BJ (cell line): ENCODE measurements at regions not wholly inside any gene's neighbourhood (a gene's known extent, or its start where the extent isn't known, plus 50 kb on each side); places are given as distances from the start of the nearest gene placed in this dataset.

Source experiments
- CTCF ChIA-PET: fragments of 350-600 bp; formaldehyde crosslinking; extraction: SDS; loops from one replicate; lab custom pipeline; 2021; ENCODE audit warnings: antibody characterized with exemption, inconsistent platforms; lab: Yijun Ruan, JAX
- POLR2A ChIA-PET: fragments of 300-600 bp; sonication (Branson Sonifier 250); formaldehyde crosslinking; extraction: SDS; loops from one replicate; lab custom pipeline; 2021; ENCODE audit warnings: antibody characterized with exemption; lab: Charles Lee
- DNase-seq: peaks from one replicate; pipeline ENCODE4 v3.0.0-alpha.2; 2011; ENCODE audit warnings: low read depth
- H3K27me3 ChIP-seq: 2 replicates; pipeline ENCODE4 v1.6.0; 2011; ENCODE audit warnings: low read length; ENCODE audit not compliant: control insufficient read depth, insufficient read depth
- H3K36me3 ChIP-seq: 2 replicates; pipeline ENCODE4 v1.5.1; 2011; ENCODE audit warnings: low read length; ENCODE audit not compliant: control insufficient read depth, insufficient read depth
- H3K4me3 ChIP-seq: 2 replicates; pipeline ENCODE4 v1.5.1; 2011; ENCODE audit warnings: low read depth, mild to moderate bottlenecking, control low read depth, low read length
- CTCF ChIP-seq: IDR thresholded peaks from 2 replicates; pipeline ENCODE4 v1.5.1; 2011; ENCODE audit warnings: low read depth, mild to moderate bottlenecking, control low read depth, inconsistent platforms, low read length, moderate library complexity; ENCODE audit not compliant: insufficient read depth

- DNase-seq = no peak
- TF ChIP-seq CTCF = no peak
- no peaks in the 10 kb centered on the region for H3K27me3 ChIP-seq
- ChIA-PET POLR2A (no interaction called here), CTCF (no interaction called here)
- H3K4me3 ChIP-seq = no peak overlapping the region
- H3K36me3 ChIP-seq = no peaks in the 10 kb centered on the region
Observed at GRCh38 chr11:97537407-97538150, 1147.8 kb downstream of the JRKL start.

GRCh38 chr11:97544431-97544830 is 1154.6 kb downstream of the JRKL start:
- POLR2A ChIA-PET = no interaction called here
- TF ChIP-seq CTCF = no peak
- no peak overlapping the region for H3K4me3 ChIP-seq
- no peaks in the 10 kb centered on the region for H3K27me3 ChIP-seq
- DNase-seq = no peak
- CTCF ChIA-PET = no interaction called here
- no peaks in the 10 kb centered on the region for H3K36me3 ChIP-seq

- Histone ChIP-seq H3K4me3 (no peak overlapping the region), H3K36me3 (no peaks in the 10 kb centered on the region), H3K27me3 (no peaks in the 10 kb centered on the region)
- ChIA-PET CTCF (no interaction called here), POLR2A (no interaction called here)
- TF ChIP-seq CTCF = no peak
- DNase-seq = no peak
Observed at GRCh38 chr11:97548280-97548679, 1158.5 kb downstream of the JRKL start.

- no peak for DNase-seq
- POLR2A ChIA-PET = no interaction called here
- no peaks in the 10 kb centered on the region for H3K27me3 ChIP-seq
- no peaks in the 10 kb centered on the region for H3K36me3 ChIP-seq
- TF ChIP-seq CTCF = no peak
- no peak overlapping the region for H3K4me3 ChIP-seq
- CTCF ChIA-PET = no interaction called here
Observed at GRCh38 chr11:97557399-97557798, 1167.6 kb downstream of the JRKL start.

GRCh38 chr11:97567801-97568200 is 1178.0 kb downstream of the JRKL start:
- POLR2A ChIA-PET = no interaction called here
- CTCF ChIA-PET = no interaction called here
- Histone ChIP-seq H3K36me3 (no peaks in the 10 kb centered on the region), H3K4me3 (no peak overlapping the region), H3K27me3 (no peaks in the 10 kb centered on the region)
- no peak for DNase-seq
- TF ChIP-seq CTCF = no peak
